ENCODE measurements at regions not wholly inside any gene's neighbourhood (a gene's known extent, or its start where the extent isn't known, plus 50 kb on each side); places are given as distances from the start of the nearest gene placed in this dataset.

DNA sequence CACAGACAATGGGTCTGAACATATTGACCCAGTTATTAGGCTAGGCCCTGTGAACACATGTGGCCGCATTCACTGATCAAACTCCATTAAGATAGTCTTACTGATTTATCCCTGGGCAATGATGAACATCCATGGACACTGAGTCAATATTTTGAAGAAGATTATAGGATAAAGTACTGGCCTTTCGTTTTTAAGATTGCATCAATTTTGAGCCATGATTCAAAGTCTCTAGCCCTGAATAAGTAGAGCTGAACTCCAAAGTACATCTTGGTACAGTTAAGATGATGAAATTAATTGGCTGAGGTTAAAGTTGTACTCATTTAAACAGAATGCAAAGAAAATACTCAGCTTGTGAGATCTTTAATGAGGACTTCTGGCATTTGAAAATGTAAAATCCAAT lies 1581.9 kb downstream of the EFNB2 start:
- ATAC-seq (no peak), DNase-seq (ENCODE audit: low spot score) (no peak)
- TF ChIP-seq ZNF114 (CRISPR knock-in tag; IDR thresholded peaks at IDR 0.05), result no peak
- no peak for TF ChIP-seq EZH2 (IDR thresholded peaks at IDR 0.05; ENCODE audit: low read depth, unreplicated experiment)
- TF ChIP-seq NANOG (IDR thresholded peaks at IDR 0.05; ENCODE audit: borderline replicate concordance), result no peak
- TF ChIP-seq CREB1 (CRISPR knock-in tag; IDR thresholded peaks at IDR 0.05; ENCODE audit: low read depth), result no peak
- TF ChIP-seq, protein P1, sequence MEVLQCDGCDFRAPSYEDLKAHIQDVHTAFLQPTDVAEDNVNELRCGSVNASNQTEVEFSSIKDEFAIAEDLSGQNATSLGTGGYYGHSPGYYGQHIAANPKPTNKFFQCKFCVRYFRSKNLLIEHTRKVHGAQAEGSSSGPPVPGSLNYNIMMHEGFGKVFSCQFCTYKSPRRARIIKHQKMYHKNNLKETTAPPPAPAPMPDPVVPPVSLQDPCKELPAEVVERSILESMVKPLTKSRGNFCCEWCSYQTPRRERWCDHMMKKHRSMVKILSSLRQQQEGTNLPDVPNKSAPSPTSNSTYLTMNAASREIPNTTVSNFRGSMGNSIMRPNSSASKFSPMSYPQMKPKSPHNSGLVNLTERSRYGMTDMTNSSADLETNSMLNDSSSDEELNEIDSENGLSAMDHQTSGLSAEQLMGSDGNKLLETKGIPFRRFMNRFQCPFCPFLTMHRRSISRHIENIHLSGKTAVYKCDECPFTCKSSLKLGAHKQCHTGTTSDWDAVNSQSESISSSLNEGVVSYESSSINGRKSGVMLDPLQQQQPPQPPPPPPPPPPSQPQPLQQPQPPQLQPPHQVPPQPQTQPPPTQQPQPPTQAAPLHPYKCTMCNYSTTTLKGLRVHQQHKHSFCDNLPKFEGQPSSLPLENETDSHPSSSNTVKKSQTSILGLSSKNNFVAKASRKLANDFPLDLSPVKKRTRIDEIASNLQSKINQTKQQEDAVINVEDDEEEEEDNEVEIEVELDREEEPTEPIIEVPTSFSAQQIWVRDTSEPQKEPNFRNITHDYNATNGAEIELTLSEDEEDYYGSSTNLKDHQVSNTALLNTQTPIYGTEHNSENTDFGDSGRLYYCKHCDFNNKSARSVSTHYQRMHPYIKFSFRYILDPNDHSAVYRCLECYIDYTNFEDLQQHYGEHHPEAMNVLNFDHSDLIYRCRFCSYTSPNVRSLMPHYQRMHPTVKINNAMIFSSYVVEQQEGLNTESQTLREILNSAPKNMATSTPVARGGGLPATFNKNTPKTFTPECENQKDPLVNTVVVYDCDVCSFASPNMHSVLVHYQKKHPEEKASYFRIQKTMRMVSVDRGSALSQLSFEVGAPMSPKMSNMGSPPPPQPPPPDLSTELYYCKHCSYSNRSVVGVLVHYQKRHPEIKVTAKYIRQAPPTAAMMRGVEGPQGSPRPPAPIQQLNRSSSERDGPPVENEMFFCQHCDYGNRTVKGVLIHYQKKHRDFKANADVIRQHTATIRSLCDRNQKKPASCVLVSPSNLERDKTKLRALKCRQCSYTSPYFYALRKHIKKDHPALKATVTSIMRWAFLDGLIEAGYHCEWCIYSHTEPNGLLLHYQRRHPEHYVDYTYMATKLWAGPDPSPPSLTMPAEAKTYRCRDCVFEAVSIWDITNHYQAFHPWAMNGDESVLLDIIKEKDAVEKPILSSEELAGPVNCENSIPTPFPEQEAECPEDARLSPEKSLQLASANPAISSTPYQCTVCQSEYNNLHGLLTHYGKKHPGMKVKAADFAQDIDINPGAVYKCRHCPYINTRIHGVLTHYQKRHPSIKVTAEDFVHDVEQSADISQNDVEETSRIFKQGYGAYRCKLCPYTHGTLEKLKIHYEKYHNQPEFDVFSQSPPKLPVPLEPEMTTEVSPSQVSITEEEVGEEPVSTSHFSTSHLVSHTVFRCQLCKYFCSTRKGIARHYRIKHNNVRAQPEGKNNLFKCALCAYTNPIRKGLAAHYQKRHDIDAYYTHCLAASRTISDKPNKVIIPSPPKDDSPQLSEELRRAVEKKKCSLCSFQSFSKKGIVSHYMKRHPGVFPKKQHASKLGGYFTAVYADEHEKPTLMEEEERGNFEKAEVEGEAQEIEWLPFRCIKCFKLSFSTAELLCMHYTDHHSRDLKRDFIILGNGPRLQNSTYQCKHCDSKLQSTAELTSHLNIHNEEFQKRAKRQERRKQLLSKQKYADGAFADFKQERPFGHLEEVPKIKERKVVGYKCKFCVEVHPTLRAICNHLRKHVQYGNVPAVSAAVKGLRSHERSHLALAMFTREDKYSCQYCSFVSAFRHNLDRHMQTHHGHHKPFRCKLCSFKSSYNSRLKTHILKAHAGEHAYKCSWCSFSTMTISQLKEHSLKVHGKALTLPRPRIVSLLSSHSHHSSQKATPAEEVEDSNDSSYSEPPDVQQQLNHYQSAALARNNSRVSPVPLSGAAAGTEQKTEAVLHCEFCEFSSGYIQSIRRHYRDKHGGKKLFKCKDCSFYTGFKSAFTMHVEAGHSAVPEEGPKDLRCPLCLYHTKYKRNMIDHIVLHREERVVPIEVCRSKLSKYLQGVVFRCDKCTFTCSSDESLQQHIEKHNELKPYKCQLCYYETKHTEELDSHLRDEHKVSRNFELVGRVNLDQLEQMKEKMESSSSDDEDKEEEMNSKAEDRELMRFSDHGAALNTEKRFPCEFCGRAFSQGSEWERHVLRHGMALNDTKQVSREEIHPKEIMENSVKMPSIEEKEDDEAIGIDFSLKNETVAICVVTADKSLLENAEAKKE (CRISPR knock-in tag; IDR thresholded peaks at IDR 0.05), result no peak
- TF ChIP-seq STAT1 (IDR thresholded peaks at IDR 0.05; ENCODE audit: unreplicated experiment), result no peak
- TF ChIP-seq, protein P2, sequence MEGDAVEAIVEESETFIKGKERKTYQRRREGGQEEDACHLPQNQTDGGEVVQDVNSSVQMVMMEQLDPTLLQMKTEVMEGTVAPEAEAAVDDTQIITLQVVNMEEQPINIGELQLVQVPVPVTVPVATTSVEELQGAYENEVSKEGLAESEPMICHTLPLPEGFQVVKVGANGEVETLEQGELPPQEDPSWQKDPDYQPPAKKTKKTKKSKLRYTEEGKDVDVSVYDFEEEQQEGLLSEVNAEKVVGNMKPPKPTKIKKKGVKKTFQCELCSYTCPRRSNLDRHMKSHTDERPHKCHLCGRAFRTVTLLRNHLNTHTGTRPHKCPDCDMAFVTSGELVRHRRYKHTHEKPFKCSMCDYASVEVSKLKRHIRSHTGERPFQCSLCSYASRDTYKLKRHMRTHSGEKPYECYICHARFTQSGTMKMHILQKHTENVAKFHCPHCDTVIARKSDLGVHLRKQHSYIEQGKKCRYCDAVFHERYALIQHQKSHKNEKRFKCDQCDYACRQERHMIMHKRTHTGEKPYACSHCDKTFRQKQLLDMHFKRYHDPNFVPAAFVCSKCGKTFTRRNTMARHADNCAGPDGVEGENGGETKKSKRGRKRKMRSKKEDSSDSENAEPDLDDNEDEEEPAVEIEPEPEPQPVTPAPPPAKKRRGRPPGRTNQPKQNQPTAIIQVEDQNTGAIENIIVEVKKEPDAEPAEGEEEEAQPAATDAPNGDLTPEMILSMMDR (conservative IDR thresholded peaks at IDR 0.05; ENCODE audit: low read depth in 2 of 2), result no peak
- no peak for TF ChIP-seq JUNB (IDR thresholded peaks at IDR 0.05; ENCODE audit: unreplicated experiment)
- no peak for TF ChIP-seq POLR2AphosphoS5 (IDR thresholded peaks at IDR 0.05; ENCODE audit: low read depth)
- TF ChIP-seq, protein P3, sequence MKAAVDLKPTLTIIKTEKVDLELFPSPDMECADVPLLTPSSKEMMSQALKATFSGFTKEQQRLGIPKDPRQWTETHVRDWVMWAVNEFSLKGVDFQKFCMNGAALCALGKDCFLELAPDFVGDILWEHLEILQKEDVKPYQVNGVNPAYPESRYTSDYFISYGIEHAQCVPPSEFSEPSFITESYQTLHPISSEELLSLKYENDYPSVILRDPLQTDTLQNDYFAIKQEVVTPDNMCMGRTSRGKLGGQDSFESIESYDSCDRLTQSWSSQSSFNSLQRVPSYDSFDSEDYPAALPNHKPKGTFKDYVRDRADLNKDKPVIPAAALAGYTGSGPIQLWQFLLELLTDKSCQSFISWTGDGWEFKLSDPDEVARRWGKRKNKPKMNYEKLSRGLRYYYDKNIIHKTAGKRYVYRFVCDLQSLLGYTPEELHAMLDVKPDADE (IDR thresholded peaks at IDR 0.05), result no peak
- no peak for TF ChIP-seq EZH2phosphoT487 (IDR thresholded peaks at IDR 0.05; ENCODE audit: unreplicated experiment)
- no peak for TF ChIP-seq ZNF331 (CRISPR knock-in tag; IDR thresholded peaks at IDR 0.05; ENCODE audit: low read depth)
- H3F3A ChIP-seq (replicated peaks; ENCODE audit: low read depth), result no peaks in the 10 kb centered on the region
- H3K4me1 Mint-ChIP-seq, result no peaks in the 10 kb centered on the region
- H3K9me3 Mint-ChIP-seq, result peaks cover 4% of the 10 kb centered on the region
- H3K27me3 ChIP-seq (ENCODE audit: insufficient read depth), result no peaks in the 10 kb centered on the region
- no peaks in the 10 kb centered on the region for H3K79me2 ChIP-seq (replicated peaks; ENCODE audit: insufficient read depth)
- H3K36me3 ChIP-seq (ENCODE audit: insufficient read depth), result no peaks in the 10 kb centered on the region
- H3K4me3 ChIP-seq, result no peak overlapping the region
- H3K36me3 Mint-ChIP-seq (ENCODE audit: low read depth), result peaks cover 6% of the 10 kb centered on the region; the same call in 2 of the 3 replicates
- H3K4me1 ChIP-seq (ENCODE audit: insufficient read depth), result no peaks in the 10 kb centered on the region
- no peak overlapping the region for H3K4me3 Mint-ChIP-seq
- no peak overlapping the region for H3K4me2 ChIP-seq
- H3K9me2 ChIP-seq (ENCODE audit: insufficient read depth), result no peaks in the 10 kb centered on the region
- H2AFZ ChIP-seq, result no peak overlapping the region
- no peaks in the 10 kb centered on the region for H3K27me3 Mint-ChIP-seq (ENCODE audit: insufficient read depth, low read depth, poor library complexity)
- no peak overlapping the region for H3K27ac ChIP-seq (ENCODE audit: low read depth)
- no peak overlapping the region for H3K27ac Mint-ChIP-seq
- H4K20me1 ChIP-seq (replicated peaks; ENCODE audit: insufficient read depth), result no peaks in the 10 kb centered on the region

All from GM23338 (cell line).